Liver (tissue), 8 donors: ENCODE measurements at regions not wholly inside any gene's neighbourhood (a gene's known extent, or its start where the extent isn't known, plus 50 kb on each side); places are given as distances from the start of the nearest gene placed in this dataset.

Source experiments
- DNase-seq: peaks from one replicate; pipeline ENCODE4 v3.0.0-alpha.2; 2017; ENCODE audit warnings: low spot score
- H3K27ac ChIP-seq, 2 donors: one replicate each; pipeline ENCODE4 v1.7.0; 2013; ENCODE audit warnings: inconsistent platforms in 2 of 2, low read length in 2 of 2, control low read depth in 1 of 2, low read depth in 1 of 2, mild to moderate bottlenecking in 1 of 2
- H3K27me3 ChIP-seq, 4 donors: one replicate each; pipeline versions ENCODE4 v1.6.1 to v1.7.0; 2013; ENCODE audit warnings: low read length in 3 of 4, inconsistent platforms in 1 of 4, mild to moderate bottlenecking in 1 of 4, moderate library complexity in 1 of 4; ENCODE audit not compliant: control insufficient read depth in 4 of 4, insufficient read depth in 4 of 4
- H3K36me3 ChIP-seq, 4 donors: one replicate each; pipeline versions ENCODE4 v1.6.1 to v1.7.0; 2013; ENCODE audit warnings: low read length in 3 of 4, mild to moderate bottlenecking in 3 of 4, low read depth in 1 of 4, moderate library complexity in 1 of 4; ENCODE audit not compliant: control insufficient read depth in 4 of 4, insufficient read depth in 3 of 4
- H3K4me1 ChIP-seq, 4 donors: one replicate each; pipeline versions ENCODE4 v1.6.1 to v1.7.0; 2013; ENCODE audit warnings: low read length in 3 of 4, mild to moderate bottlenecking in 3 of 4, moderate library complexity in 1 of 4; ENCODE audit not compliant: control insufficient read depth in 4 of 4, insufficient read depth in 4 of 4
- H3K4me3 ChIP-seq, 3 donors: one replicate each; pipeline versions ENCODE4 v1.6.1 to v1.7.0; 2013; ENCODE audit warnings: low read length in 3 of 3, control low read depth in 1 of 3, low read depth in 1 of 3, mild to moderate bottlenecking in 1 of 3
- H3K9ac ChIP-seq, 2 donors: one replicate each; pipeline ENCODE4 v1.7.0; 2013; ENCODE audit warnings: low read length in 2 of 2, mild to moderate bottlenecking in 2 of 2, moderate library complexity in 2 of 2, control low read depth in 1 of 2, low read depth in 1 of 2
- H3K9me3 ChIP-seq, 4 donors: one replicate each; pipeline versions ENCODE4 v1.6.1 to v1.7.0; 2013; ENCODE audit warnings: low read length in 3 of 4; ENCODE audit not compliant: control insufficient read depth in 4 of 4
- FOXA1 ChIP-seq: IDR thresholded peaks from 2 replicates; pipeline ENCODE4 v1.6.1; 2016; ENCODE audit warnings: antibody characterized with exemption
- FOXA2 ChIP-seq: IDR thresholded peaks from 2 replicates; pipeline ENCODE4 v1.6.1; 2016; ENCODE audit warnings: antibody characterized with exemption
- GABPA ChIP-seq, 2 donors: IDR thresholded peaks in 1 of 2; conservative IDR thresholded peaks in 1 of 2; 2 replicates each; pipeline ENCODE4 v1.6.1; 2016; ENCODE audit warnings: antibody characterized with exemption in 2 of 2, mild to moderate bottlenecking in 1 of 2, moderate library complexity in 1 of 2
- HNF4A ChIP-seq, 2 donors: conservative IDR thresholded peaks; 2 replicates each; pipeline ENCODE4 v1.6.1; 2016; ENCODE audit warnings: antibody characterized with exemption in 2 of 2, mild to moderate bottlenecking in 2 of 2
- HNF4G ChIP-seq: IDR thresholded peaks from 2 replicates; pipeline ENCODE4 v1.6.1; 2016; ENCODE audit warnings: antibody characterized with exemption
- JUND ChIP-seq, 2 donors: IDR thresholded peaks; 2 replicates each; pipeline ENCODE4 v1.6.1; 2016; ENCODE audit warnings: antibody characterized with exemption in 2 of 2
- NR2F2 ChIP-seq: IDR thresholded peaks from 2 replicates; pipeline ENCODE4 v1.6.1; 2016; ENCODE audit warnings: antibody characterized with exemption
- RAD21 ChIP-seq, 2 donors: IDR thresholded peaks; 2 replicates each; pipeline ENCODE4 v1.6.1; 2016; ENCODE audit warnings: antibody characterized with exemption in 2 of 2, mild to moderate bottlenecking in 2 of 2
- RXRA ChIP-seq, 2 donors: IDR thresholded peaks; 2 replicates each; pipeline ENCODE4 v1.6.1; 2017 to 2018; ENCODE audit warnings: antibody characterized with exemption in 2 of 2, mild to moderate bottlenecking in 1 of 2
- SP1 ChIP-seq: IDR thresholded peaks from 2 replicates; pipeline ENCODE4 v1.6.1; 2018; ENCODE audit warnings: antibody characterized with exemption, mild to moderate bottlenecking
- TAF1 ChIP-seq: conservative IDR thresholded peaks from 2 replicates; pipeline ENCODE4 v1.6.1; 2016; ENCODE audit warnings: antibody characterized with exemption, mild to moderate bottlenecking
- WGBS: extraction: QIAGEN DNeasy Blood & Tissue Kit; methylation state at CpG from one replicate; pipeline ENCODE4 v1.1.7; 2013; 5-methylcytosine and 5-hydroxymethylcytosine counted together
- TF ChIP-seq, protein P1 (sequence below): IDR thresholded peaks from 2 replicates; pipeline ENCODE4 v1.6.1; 2016; ENCODE audit warnings: antibody characterized with exemption, mild to moderate bottlenecking
- TF ChIP-seq, protein P2 (sequence below): IDR thresholded peaks from 2 replicates; pipeline ENCODE4 v1.6.1; 2016; ENCODE audit warnings: antibody characterized with exemption
- TF ChIP-seq, protein P3 (sequence below): IDR thresholded peaks from 2 replicates; pipeline ENCODE4 v1.6.1; 2016; ENCODE audit warnings: antibody characterized with exemption
- TF ChIP-seq, protein P4 (sequence below): fragments of 150-350 bp; IDR thresholded peaks from 2 replicates; pipeline ENCODE4 v1.5.1; 2017; ENCODE audit warnings: improper control_type of control experiment, low read depth, low read length; ENCODE audit not compliant: missing input control
- TF ChIP-seq, protein P5 (sequence below): IDR thresholded peaks from 2 replicates; pipeline ENCODE4 v1.6.1; 2016; ENCODE audit warnings: antibody characterized with exemption
- donor health status: healthy.
- donor health status: healthy.
- donor health status: healthy.
- donor health status: healthy.
- donor health status: healthy.

DNA sequence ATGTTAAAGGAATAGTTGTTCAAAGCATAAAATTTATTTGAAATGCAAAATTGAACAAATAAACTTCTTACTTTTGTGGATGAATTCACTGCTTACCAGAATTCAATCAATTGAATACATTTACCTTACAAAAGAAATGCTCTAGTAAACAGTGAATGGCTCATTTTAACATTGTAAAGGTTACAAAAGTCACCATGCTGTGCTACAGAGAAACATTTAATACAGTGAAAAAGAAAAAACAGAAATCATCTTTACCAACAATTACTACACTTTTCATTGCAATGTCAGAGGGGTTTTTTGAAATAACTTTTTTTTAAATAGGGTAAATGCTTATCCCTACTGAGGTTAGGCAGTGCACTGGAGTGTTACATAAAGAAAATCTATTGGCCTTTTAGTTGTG is 853.0 kb downstream of the NCAM2 start (continued):
- TF ChIP-seq FOXA2 = no peak

DNA sequence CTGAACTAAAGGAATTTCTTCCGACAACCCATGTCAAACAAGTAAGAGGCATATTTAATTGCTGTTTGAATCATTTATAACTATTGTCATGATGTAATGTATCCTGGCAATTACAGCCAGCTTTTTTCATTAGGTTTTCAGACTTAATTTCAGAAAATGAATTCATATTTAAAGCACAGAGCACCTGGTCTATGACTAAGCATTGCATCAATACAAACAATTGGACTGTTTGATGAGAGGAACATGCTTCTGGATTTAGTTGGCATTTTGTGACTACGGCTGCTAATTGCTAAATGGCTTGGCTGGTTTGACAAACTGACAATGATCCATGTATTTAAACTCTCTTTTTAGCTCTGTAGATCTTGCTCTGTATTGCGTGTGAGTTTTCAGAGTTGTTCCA is 853.4 kb downstream of the NCAM2 start:
- no peak overlapping the region for H3K9ac ChIP-seq
- no peak overlapping the region for H3K4me3 ChIP-seq
- H3K4me1 ChIP-seq = no peaks in the 10 kb centered on the region
- H3K9me3 ChIP-seq = peaks cover 0 to 3% (median 0%) of the 10 kb centered on the region in 4 donors
- 70% methylated on average over 3 of the region's 3 CpGs for WGBS
- DNase-seq = no peak
- TF ChIP-seq HNF4A (conservative IDR thresholded peaks at IDR 0.05) = no peak
- TF ChIP-seq NR2F2 = no peak
- TF ChIP-seq GABPA (IDR thresholded peaks at IDR 0.05 in 1 of 2, conservative IDR thresholded peaks at IDR 0.05 in 1 of 2) = no peak
- no peak for TF ChIP-seq RAD21 (IDR thresholded peaks at IDR 0.05)
- TF ChIP-seq, protein P1, sequence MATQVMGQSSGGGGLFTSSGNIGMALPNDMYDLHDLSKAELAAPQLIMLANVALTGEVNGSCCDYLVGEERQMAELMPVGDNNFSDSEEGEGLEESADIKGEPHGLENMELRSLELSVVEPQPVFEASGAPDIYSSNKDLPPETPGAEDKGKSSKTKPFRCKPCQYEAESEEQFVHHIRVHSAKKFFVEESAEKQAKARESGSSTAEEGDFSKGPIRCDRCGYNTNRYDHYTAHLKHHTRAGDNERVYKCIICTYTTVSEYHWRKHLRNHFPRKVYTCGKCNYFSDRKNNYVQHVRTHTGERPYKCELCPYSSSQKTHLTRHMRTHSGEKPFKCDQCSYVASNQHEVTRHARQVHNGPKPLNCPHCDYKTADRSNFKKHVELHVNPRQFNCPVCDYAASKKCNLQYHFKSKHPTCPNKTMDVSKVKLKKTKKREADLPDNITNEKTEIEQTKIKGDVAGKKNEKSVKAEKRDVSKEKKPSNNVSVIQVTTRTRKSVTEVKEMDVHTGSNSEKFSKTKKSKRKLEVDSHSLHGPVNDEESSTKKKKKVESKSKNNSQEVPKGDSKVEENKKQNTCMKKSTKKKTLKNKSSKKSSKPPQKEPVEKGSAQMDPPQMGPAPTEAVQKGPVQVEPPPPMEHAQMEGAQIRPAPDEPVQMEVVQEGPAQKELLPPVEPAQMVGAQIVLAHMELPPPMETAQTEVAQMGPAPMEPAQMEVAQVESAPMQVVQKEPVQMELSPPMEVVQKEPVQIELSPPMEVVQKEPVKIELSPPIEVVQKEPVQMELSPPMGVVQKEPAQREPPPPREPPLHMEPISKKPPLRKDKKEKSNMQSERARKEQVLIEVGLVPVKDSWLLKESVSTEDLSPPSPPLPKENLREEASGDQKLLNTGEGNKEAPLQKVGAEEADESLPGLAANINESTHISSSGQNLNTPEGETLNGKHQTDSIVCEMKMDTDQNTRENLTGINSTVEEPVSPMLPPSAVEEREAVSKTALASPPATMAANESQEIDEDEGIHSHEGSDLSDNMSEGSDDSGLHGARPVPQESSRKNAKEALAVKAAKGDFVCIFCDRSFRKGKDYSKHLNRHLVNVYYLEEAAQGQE = no peak
- TF ChIP-seq SP1 = no peak
- no peak for TF ChIP-seq TAF1
- TF ChIP-seq HNF4G = no peak
- no peak for TF ChIP-seq RXRA (IDR thresholded peaks at IDR 0.05)
- no peak for TF ChIP-seq FOXA2
- TF ChIP-seq, protein P2, sequence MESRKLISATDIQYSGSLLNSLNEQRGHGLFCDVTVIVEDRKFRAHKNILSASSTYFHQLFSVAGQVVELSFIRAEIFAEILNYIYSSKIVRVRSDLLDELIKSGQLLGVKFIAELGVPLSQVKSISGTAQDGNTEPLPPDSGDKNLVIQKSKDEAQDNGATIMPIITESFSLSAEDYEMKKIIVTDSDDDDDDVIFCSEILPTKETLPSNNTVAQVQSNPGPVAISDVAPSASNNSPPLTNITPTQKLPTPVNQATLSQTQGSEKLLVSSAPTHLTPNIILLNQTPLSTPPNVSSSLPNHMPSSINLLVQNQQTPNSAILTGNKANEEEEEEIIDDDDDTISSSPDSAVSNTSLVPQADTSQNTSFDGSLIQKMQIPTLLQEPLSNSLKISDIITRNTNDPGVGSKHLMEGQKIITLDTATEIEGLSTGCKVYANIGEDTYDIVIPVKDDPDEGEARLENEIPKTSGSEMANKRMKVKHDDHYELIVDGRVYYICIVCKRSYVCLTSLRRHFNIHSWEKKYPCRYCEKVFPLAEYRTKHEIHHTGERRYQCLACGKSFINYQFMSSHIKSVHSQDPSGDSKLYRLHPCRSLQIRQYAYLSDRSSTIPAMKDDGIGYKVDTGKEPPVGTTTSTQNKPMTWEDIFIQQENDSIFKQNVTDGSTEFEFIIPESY = no peak
- no peak for TF ChIP-seq FOXA1
- no peak for TF ChIP-seq JUND (IDR thresholded peaks at IDR 0.05)
- TF ChIP-seq, protein P3, sequence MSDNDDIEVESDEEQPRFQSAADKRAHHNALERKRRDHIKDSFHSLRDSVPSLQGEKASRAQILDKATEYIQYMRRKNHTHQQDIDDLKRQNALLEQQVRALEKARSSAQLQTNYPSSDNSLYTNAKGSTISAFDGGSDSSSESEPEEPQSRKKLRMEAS = no peak
- H3K36me3 ChIP-seq = no peaks in the 10 kb centered on the region
- peaks cover 0 to 3% (median 1%) of the 10 kb centered on the region in 4 donors for H3K27me3 ChIP-seq
- no peak overlapping the region for H3K27ac ChIP-seq

DNA sequence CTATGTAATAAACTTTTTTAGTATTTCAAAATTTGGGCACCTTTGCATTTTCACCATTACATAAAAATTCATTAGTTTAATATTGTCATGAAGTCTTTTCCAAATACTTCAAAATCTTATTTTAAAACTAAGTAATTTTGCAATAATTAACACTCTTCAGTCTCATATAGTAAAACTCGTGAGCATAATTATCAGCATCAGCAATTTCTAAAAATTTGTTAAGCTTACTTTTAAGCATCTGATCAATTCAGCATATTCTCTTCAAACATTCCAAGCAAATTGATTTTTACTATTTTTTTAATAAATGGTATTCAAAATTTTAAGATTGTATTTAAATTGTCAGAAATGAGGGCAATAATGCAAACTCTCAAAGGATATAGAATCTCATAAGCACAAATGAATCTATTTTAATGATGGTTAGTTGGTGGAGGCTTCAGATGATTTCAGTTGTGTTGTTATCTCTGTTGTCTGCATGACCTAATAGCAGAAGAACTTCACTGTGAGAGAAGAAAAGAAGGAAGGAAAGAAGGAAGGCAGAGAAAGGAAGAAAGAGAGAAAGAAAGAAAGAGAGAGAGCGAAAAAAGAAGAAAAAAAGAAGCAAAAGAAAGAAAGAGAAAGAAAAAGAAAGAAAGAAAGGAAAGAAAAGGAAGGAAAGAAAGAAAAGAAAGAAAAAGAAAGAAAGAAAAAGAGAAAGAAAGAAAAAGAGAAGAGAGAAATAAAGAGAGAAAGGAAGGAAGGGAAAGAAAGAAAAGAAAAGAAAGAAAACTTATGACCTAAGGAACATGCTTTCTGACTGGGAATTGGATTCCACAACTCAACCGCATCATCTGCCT is 860.5 kb downstream of the NCAM2 start:
- Histone ChIP-seq H3K4me1 (no peaks in the 10 kb centered on the region), H3K27me3 (no peaks in the 10 kb centered on the region), H3K9ac (no peak overlapping the region), H3K9me3 (no peaks in the 10 kb centered on the region), H3K36me3 (no peaks in the 10 kb centered on the region), H3K27ac (no peak overlapping the region), H3K4me3 (no peak overlapping the region)
- WGBS = 74% methylated on average over 3 of the region's 3 CpGs
- TF ChIP-seq RAD21 (IDR thresholded peaks at IDR 0.05) = no peak
- no peak for TF ChIP-seq NR2F2
- no peak for TF ChIP-seq JUND (IDR thresholded peaks at IDR 0.05)
- no peak for TF ChIP-seq TAF1
- TF ChIP-seq HNF4A (conservative IDR thresholded peaks at IDR 0.05) = no peak
- TF ChIP-seq, protein P4, sequence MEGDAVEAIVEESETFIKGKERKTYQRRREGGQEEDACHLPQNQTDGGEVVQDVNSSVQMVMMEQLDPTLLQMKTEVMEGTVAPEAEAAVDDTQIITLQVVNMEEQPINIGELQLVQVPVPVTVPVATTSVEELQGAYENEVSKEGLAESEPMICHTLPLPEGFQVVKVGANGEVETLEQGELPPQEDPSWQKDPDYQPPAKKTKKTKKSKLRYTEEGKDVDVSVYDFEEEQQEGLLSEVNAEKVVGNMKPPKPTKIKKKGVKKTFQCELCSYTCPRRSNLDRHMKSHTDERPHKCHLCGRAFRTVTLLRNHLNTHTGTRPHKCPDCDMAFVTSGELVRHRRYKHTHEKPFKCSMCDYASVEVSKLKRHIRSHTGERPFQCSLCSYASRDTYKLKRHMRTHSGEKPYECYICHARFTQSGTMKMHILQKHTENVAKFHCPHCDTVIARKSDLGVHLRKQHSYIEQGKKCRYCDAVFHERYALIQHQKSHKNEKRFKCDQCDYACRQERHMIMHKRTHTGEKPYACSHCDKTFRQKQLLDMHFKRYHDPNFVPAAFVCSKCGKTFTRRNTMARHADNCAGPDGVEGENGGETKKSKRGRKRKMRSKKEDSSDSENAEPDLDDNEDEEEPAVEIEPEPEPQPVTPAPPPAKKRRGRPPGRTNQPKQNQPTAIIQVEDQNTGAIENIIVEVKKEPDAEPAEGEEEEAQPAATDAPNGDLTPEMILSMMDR = no peak
- TF ChIP-seq, protein P5, sequence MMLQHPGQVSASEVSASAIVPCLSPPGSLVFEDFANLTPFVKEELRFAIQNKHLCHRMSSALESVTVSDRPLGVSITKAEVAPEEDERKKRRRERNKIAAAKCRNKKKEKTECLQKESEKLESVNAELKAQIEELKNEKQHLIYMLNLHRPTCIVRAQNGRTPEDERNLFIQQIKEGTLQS = no peak
- TF ChIP-seq, protein P3 = no peak
- TF ChIP-seq GABPA (IDR thresholded peaks at IDR 0.05 in 1 of 2, conservative IDR thresholded peaks at IDR 0.05 in 1 of 2) = no peak
- TF ChIP-seq FOXA2 = no peak
- no peak for DNase-seq
